ENCODE measurements at regions not wholly inside any gene's neighbourhood (a gene's known extent, or its start where the extent isn't known, plus 50 kb on each side); places are given as distances from the start of the nearest gene placed in this dataset.

- TF ChIP-seq CTCF (IDR thresholded peaks at IDR 0.05; ENCODE audit: insufficient read depth, low read length, poor library complexity, severe bottlenecking): no peak
- no peak for TF ChIP-seq EZH2phosphoT487 (conservative IDR thresholded peaks at IDR 0.05; ENCODE audit: low read length)
Measured at GRCh38 chr10:100683004-100683403, 62.4 kb upstream of the PAX2 start.
